Suppressor macrophage treated with lipopolysaccharide for 1 hour (primary cell): ENCODE measurements at regions not wholly inside any gene's neighbourhood (a gene's known extent, or its start where the extent isn't known, plus 50 kb on each side); places are given as distances from the start of the nearest gene placed in this dataset.
"Not testable (repeated sequence)": the region's sequence is repeated elsewhere in the genome, so short reads cannot be mapped to it uniquely, and the experiment has no call there.

Experiments
- DNase-seq, 3 donors: peaks; one replicate each; pipeline ENCODE4 v3.0.0-alpha.2; 2020 to 2022

DNA sequence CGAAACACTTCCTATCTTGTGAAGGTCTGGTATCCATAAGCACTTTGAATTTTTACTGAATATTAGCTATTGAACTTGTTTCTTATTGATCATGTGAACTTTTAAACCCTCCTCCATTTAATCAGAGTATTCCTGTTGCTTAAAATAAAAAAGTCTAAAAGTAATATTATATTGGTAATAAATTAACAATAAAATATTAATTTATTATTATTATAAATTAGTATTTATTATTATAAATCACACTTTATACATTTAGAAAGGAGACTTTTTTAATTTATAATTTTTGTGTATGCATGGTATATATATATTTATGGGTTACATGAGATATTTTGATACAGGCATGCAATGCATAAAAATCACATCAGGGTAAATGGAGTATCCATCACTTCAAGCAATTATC is 295.4 kb upstream of the NETO1 start:
- no peak for DNase-seq

DNA sequence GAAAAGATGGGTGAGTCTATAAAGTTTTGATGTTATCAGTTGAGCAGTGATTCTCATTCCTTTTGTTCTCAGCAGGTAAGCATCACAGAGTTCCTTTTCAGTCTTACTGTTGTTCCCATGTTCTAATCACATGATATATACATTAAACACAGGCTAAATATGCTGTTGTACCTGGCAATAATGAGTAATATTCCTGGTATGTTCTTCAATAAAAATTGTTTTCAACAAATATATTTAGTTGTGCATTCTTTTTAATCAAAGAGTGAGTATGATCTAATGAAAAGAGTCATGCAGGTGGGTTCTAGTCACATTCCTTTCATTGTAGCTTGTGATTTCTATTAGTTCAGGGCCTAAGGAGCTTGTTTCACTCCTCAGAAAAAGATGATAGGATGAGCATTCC is 288.3 kb upstream of the NETO1 start:
- no peak for DNase-seq

DNA sequence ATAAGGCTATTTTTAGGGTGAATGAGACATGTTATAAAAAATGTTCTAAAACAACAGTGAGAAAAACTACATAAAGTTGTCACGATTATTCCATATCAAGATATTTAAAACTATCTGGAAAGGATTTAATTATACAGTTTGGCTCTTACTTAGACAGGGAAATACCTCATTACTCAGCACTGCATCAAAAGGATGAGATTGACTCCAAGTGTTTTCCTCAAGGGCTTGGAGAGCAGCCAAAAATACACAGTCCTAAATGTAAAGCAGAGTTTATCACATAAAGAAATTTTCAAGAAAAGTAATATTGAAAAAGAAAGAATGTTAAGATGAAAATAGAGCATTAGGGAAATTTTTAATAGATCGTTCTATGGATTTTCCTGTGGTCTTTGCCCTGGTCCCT is 285.5 kb upstream of the NETO1 start:
- DNase-seq: no peak

DNA sequence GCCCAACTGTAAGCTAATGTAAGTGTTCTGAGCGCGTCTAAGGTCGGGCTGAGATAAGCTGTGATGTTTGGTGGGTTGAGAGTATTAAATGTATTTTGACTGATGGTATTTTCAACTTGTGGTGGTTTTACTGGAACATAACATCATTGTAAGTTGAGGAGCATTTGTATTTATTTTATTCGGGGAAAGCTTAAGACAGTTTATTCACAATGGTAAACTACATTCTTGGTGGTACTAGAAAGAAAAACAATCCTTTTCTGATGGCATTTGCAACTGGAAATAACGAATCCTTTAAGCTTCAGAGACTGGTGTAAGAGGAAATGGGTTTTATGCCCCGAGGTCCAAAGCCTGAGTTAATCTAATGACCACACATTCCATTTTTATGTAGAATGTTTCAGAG is 283.3 kb upstream of the NETO1 start:
- no peak for DNase-seq

DNA sequence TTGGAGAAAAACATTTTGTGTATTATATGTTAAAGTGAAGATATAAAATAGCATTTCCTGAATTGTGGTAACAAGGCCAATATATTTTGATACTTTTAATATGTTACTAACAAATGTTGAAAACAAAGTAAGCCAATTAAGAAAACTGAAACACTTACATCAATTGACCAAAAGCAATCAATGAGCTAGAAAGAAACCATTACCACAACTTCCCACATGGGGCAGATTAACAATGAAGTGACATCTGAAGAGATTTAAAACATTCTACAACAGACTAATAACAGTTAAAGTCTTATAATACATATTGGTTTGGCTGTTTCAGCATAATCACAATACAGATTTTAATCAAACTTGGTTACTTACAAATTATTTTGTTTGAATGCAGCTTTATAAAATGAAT is 282.4 kb upstream of the NETO1 start:
- no peak for DNase-seq

DNA sequence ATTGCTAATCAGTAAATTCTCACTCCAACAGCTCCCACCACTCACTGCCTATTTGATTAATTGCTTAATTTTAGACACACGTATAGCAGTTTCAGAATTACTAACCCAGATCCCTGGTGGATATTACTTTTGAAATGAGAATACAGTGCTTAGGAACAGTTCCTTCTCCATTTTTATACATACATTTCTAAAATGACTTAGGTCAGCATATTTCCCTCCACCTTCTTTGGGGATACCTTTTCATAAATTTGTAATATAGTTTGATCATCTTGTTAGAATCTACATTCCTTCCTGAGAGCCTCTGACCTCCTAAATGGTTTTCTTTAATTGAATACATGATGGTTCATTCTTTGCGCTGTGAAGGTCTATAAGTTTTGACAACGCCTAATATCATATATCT is 279.8 kb upstream of the NETO1 start:
- no peak for DNase-seq

DNA sequence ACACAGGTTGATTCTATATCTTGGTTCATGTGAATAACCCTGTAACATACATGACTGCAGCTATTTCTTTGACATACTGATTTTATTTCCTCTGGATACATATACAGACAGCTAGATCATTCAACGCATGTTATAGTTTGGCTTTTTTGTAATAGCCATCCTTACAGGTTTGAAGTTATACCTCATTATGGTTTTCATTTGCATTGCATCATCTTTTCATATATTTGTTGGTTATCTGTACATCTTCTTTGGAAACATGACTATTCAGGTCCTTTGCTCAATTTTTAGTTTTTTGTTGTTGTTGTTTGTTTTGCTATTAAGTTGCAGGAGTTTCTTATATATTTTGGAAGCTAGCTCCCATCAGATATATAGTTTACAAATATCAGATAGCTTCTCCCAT is 276.2 kb upstream of the NETO1 start:
- no peak for DNase-seq

DNA sequence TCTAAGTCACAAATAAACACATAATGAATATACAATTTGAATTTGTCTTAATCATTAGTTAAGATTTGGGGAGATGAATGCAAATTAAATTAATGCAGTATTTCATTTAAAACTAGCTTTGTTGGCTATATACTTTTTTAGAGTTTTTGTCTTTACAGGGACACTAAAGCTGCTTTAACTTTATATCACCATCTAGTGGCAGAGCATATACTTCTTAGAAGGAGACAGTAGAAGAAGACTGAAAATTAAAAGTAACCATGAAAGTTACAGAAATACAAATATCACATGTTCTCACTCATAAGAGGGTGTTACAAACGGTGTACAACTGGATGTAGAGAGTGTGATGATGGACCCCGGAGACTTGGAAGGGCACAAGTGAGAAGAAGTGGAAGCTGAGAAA is 268.3 kb upstream of the NETO1 start:
- no peak for DNase-seq

DNA sequence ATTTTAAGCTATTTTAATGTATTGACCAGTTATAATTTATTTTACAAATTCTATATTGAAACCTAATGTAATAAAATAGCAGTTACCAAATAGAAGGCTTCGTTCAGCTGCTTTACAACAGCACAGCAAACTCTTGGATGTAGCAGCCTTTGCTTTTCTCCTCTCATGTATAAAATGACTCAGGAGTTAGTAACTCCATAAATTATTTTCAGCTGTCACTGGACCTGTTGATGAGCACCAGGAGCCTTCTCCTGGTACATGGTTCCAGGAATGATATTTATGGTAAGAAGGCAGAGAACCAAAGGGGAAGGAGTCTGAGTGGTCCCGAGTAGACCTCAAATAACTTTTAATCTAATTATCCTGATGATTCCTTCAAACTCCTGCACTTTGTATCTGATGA is 256.4 kb upstream of the NETO1 start:
- no peak for DNase-seq

DNA sequence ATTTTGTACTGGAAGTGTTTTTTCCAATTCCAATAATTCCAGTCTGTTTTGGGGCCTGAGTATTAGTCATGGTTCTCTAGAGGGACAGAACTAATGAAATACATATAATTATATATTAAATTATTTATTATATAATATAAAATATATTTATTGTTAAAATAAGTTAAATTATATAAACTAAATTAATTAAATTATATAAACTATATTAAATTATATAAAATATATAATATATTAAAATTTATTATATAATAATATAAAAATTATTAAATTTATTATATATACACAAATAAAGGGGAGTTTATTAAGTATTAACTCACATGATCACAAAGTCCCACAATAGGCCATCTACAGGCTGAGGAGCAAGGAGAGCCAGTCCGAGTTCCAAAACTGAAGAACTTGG is 253.4 kb upstream of the NETO1 start:
- no peak for DNase-seq

DNA sequence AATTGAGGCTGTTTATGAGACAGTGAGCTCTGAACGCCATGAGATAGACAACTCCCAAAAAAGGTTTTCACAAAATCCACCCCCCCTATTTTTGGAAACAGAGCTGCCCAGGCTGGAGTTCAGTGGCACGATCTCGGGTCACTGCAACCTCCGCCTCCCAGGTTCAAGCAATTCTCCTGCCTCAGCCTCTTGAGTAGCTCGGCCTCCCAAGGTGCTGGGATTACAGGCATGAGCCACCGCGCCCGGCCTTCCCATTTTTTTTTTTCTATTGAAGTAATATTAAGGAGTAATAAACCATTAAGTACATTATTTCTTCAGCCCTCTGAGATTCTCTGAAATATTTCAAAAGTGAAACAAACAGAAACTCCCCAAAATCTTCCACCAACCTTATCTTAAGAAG is 252.8 kb upstream of the NETO1 start:
- DNase-seq: no peak

DNA sequence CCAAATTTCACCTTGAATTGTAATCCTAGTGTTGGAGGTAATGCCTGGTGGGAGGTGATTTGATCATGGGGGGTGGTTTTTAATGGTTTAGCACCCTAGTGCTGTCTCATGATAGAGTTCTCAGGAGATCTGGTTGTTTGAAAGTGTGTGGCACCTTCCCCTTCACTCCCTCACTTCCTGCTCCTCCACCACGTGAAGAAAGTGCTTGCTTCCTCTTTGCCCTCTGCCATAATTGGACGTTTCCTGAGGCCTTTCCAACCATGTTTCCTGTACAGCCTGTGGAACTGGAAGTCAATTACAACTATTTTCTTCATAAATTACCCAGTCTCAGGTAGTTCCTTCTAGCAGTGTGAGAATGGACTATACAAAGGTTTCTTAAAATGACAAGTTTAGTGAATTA is 251.8 kb upstream of the NETO1 start:
- DNase-seq: no peak

DNA sequence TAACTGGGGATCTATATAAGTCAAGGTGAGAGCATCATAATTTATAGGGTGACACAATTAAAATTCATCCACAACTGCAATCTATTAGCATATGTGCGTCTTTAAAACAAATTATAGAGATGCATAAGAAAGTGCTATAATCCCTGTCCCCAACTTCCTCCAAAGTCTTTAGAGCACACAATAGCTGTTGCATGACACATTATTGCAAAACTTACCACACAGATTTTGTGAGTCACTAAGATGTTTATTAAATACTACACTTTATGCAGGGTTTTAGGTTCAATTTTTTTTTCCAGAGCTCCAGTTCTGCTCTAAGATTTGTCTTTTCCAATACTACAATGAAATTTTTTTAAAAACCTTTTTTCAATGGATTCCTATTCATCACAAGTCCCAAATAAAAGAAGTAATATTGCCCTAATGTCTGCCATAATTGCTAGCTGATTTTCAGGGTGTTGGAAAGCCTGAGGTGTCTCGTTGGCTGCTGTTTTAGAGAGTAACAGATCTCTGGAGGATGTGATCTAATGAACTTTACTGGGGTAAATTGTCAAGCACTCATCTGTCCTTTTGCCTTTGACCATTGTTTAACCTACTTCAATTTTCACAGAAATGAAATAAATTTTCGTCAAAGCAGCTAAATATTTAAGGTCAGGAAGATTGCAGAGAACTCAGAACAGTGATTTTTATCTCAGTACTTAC is 250.5 kb upstream of the NETO1 start:
- peak in 1 of 3 donors; percentile 1 for DNase-seq

DNA sequence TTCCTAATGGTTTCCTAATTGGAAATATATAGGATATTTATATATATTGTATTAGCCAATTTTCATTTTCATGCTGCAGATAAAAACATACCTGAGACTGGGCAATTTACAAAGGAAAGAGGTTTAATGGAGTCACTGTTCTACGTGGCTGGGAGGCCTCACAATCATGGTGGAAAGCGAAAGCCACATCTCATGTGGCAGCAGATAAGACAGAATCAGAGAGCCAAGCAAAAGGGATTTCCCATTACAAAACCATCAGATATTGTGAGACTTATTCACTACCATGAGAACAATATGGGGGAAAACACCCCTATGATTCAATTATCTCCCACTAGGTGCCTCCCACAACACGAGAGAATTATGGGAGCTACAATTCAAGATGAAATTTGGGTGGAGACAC is 242.5 kb upstream of the NETO1 start:
- no peak for DNase-seq

DNA sequence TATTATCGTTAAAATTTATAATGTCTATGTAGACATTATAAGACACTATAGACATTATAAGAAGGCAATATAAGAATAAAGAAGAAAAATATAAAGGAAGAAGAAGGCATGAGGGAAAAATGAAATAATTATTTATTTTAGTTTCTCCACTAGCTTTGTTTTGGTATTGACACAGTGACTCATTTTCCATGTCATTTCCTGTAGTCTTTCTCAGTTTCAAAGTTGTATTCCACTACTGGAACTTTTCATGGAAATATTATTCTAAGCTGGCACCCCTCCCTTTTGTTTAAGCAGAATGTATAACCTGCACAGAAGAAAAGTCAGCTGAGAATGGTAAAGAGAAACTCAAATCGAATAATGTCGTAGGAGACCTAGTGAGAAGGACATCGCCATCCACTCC is 234.2 kb upstream of the NETO1 start:
- no peak for DNase-seq

DNA sequence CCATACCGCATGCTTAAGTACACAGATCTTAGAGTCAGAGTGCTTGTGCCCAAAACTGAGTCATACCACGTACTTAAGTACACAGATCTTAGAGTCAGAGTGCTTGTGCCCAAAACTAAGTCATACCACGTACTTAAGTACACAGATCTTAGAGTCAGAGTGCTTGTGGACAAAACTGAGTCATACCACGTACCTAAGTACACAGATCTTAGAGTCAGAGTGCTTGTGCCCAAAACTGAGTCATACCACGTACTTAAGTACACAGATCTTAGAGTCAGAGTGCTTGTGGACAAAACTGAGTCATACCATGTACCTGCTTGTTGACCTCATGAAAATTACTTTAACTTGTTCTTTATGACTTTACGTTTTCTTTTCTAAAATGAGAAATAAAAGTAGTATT is 233.7 kb upstream of the NETO1 start:
- not testable (repeated sequence) for DNase-seq

DNA sequence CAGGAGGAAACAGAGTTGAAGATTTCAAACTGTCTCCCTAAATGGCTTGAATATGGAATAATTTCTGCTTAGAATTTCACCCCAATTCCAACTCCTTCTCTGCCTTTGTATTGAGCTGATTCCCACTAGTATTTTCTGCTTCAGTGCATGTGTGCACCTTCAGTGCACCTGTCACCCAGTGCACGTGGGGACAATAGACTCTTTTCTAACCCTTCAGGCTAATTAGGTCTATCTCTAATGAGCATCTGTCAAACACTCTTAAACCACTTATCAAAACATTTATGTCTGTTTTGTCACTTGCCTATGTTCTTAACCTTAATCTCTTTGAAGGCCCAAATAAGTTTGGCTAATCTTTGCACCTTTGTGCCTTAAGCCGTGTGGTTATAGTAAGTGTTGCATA is 232.0 kb upstream of the NETO1 start:
- DNase-seq: no peak

DNA sequence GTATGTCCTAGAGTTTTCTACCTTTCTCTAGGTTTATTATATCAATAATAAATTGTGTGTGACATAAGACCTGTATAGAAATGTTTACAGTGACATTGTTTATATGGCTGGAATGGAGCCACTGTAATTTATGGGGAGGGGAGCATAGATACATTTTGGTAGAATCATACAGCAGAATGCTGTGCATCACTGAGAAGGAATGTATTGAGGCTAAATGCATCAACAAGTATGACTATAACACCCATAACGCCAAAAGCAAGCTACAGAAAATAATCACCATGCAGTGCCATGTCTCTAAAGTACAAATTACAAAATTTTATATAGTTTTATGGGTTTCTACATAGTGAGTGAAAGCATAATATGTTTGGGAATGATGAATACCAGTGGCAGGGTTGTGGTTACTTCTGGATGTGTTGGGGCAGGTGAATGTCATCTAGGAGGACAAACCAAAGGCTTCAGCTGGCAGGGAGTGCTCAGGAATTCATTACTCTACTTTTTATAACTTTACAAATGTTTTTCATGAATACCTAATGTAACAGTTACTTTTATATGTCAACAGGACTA is 226.0 kb upstream of the NETO1 start:
- no peak for DNase-seq

DNA sequence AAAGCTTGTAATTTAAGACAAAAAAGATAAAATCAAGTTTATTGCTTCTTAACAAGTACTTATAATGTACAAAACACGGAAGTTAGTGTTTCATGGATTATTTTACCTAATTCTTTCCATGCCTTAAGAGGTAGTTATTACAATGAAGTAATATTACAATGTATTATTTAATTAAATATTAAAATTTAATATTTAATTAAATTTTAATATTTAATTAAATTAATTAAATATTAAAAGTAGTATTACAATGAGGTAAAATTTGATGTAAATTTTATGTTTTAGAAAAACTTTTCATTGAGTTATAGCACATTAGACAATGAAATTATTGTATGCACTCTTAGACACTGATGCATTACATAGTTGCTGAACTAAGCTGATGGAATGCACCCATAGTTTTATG is 220.7 kb upstream of the NETO1 start:
- no peak for DNase-seq

DNA sequence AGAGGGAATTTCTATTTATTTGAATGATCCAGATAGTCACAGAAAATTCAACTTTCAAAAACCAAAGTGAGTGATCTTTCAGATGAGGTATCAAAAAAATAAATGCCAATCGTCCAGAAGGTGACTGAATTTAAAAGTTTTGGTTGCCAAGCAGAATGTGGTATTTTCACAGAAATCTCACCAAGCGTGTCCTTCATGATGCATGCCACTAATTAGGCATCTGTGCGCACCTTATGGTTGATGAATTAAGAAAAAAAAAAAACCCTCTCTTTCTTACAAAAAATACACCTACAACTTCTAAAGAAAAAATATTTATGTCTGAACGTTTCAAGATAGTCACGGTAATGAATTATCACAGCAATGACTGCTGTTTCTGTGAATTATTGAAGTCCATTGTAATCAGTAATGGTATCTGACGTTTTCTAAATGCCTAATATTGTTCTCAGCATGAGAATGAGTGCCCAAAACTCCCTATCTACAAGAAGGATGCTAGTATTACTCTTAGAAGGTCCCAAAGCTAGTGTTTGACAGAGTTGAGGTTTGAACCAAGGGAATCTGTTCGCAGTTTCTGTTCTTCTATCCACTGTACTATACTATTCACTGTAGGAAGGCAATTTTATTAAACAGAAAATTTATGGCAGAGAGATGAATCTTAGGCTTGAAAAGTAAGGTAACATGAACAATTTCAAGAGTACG is 219.6 kb upstream of the NETO1 start:
- DNase-seq: no peak

DNA sequence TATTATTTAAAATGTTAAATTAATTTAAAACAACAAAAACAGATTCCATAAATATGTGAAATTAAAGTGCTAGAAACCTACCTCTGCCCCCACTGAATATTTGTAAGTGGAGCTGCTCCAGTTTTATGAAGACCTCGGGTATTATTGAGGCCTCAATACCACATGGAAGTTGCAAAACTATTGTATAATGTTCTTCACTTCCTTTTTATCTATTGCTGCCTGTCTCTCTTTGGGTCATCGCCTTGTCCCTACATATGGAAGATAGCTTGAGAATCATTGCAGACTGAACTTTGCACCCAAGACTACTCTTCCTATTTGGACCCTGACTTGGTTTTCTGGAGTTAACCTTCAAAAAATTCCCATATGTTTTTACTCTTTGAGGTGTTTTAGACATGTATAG is 212.1 kb upstream of the NETO1 start:
- no peak for DNase-seq

DNA sequence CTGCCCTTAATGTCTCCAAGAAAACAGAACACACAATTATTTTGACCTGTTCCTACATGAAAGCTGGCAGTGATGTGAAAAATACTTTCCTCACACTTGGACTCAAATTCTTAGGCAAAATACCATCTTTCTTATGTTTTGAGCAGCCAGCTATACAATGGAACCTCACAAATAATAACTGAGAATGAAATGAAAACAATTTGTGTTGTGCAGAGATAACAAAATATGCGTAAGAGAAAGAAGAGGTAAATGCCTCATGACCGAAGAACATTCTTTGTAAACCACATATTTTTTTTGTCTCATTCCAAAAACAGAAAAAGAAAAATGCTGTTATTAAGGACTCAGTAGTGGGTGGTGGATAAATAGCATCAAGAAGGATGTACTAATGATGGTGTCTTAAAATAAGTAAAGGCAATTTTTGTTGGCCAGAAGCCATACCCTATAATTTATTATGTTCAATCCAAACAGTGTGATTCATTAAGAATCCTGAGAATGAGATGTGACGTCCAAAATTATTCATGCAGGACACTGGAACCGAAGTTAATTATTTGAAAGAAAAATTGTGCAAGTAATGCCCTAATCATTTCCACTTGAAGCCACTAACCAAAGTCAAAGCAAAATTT is 193.0 kb upstream of the NETO1 start:
- DNase-seq: no peak

DNA sequence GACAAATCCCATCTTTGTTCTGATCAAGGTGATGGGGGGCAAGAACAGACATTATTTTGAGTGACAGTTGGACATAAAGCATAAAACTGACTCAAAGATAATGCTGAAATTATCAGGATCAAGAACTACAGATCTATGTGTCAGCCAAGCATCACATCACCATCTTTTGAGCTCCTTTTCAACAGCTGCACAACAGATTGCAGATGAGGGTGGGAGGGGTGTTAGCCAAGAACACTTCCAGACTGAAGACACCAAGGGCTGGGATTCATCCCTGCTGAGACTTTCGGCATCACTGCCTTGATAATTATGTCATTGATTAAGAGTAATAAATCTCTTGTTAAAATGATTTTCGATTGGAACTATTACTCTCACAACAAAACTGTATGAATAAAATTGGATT is 191.5 kb upstream of the NETO1 start:
- no peak for DNase-seq

DNA sequence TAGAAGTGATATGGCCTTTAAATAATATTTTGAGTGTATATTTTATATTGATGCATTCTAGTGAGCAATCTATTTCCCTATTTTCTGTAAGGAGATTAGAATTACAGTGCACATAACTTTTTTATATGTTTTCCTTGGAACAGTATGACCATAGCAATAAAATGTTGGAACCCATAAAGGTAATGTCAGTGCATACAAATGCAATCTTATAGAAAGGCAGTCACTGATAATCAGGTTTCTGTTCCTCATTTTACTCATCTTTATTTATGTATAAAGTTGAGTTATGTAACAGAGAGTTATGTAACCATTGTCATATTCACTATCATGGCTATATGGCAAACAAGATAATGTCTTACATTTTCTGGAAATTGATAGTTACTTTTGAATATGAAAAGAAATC is 179.9 kb upstream of the NETO1 start:
- DNase-seq: peak in 1 of 3 donors; percentile 2
